GM12875 (cell line): ENCODE measurements at regions not wholly inside any gene's neighbourhood (a gene's known extent, or its start where the extent isn't known, plus 50 kb on each side); places are given as distances from the start of the nearest gene placed in this dataset.

Source experiments
- H3K4me3 ChIP-seq: one replicate; pipeline ENCODE4 v1.5.1; 2011; ENCODE audit warnings: low read depth, low read length, control low read depth
- CTCF ChIP-seq: IDR thresholded peaks from 2 replicates; pipeline ENCODE4 v1.5.1; 2011; ENCODE audit warnings: low read depth, mild to moderate bottlenecking, control low read depth, inconsistent platforms, low read length, moderate library complexity, borderline replicate concordance; ENCODE audit not compliant: insufficient read depth

- TF ChIP-seq CTCF: no peak
Observed at GRCh38 chr2:203789618-203790017, 78.0 kb upstream of the CTLA4 start.

GRCh38 chr2:203790134-203790852 is 77.3 kb upstream of the CTLA4 start:
- H3K4me3 ChIP-seq: no peak overlapping the region
- no peak for TF ChIP-seq CTCF

More at GRCh38 chr2:203789618-203790017, 78.0 kb upstream of the CTLA4 start:
- no peak overlapping the region for H3K4me3 ChIP-seq

- no peak overlapping the region for H3K4me3 ChIP-seq
- TF ChIP-seq CTCF: no peak
Observed at GRCh38 chr2:203796248-203797010, 71.1 kb upstream of the CTLA4 start.

- no peak for TF ChIP-seq CTCF
- no peak overlapping the region for H3K4me3 ChIP-seq
Observed at GRCh38 chr2:203797276-203797675, 70.3 kb upstream of the CTLA4 start.

GRCh38 chr2:203797712-203798111 is 69.9 kb upstream of the CTLA4 start:
- no peak for TF ChIP-seq CTCF
- no peak overlapping the region for H3K4me3 ChIP-seq

- TF ChIP-seq CTCF: no peak
- no peak overlapping the region for H3K4me3 ChIP-seq
Observed at GRCh38 chr2:203798296-203799087, 69.1 kb upstream of the CTLA4 start.
